ENCODE measurements at regions not wholly inside any gene's neighbourhood (a gene's known extent, or its start where the extent isn't known, plus 50 kb on each side); places are given as distances from the start of the nearest gene placed in this dataset.

DNA sequence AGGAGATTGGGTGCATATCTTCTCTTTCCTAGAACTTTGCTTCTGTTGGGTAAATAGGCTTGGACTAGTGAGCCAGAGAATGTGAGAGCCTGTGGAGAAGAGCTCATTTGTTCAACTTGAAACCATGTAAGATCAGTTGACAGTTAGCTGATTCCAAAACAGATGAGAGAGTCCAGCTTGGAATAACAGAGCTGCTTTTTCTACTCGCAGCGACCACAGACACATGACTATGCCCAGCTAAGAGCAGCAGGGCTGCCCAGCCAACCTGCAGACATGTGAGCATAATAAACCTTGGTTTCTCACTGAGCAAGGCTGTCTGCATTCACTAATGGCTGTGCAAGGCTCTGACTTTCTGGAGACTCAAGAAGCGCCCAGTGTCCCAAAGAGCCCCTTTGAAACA lies 209.2 kb downstream of the C12orf75 start:
- no peak for DNase-seq

DNA sequence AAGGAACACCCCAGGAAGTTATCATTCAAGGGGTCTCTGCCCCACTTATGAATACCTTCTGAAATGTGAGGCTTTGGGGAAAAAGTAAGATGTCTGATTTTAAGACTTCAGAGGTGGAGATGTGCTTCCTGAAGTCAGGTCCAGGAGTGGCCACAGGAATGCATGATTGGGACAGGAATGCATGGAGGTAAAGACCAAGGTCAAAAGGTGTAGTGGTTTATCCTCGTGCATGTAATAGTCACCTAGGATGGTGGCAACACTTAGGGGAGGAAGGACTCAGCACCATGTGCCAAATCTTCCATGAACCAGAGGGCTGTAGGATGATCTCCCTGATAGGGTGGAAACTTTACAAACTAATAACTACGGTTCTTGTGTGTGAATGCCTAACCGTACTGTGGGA lies 217.3 kb downstream of the C12orf75 start:
- DNase-seq = no peak

DNA sequence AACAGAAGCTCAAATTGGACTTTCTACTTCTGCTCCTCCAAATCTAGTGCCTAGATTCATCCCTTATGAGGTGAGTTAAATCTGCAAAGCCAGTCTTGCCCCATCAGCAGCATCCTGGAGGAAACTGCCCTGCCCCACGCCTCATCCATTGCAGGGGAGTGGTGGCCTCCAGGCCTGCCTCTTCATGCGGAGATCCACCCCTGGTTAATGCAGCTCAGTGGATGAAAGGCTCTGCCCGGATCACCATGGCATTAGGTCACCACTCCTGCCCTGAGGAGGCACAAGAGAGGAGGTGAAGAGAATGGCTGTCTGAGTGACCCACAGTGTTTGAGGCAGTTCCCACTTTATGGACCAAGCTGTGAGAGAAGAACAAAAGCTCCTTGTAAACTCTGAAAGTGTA lies 218.1 kb downstream of the C12orf75 start:
- DNase-seq = no peak

DNA sequence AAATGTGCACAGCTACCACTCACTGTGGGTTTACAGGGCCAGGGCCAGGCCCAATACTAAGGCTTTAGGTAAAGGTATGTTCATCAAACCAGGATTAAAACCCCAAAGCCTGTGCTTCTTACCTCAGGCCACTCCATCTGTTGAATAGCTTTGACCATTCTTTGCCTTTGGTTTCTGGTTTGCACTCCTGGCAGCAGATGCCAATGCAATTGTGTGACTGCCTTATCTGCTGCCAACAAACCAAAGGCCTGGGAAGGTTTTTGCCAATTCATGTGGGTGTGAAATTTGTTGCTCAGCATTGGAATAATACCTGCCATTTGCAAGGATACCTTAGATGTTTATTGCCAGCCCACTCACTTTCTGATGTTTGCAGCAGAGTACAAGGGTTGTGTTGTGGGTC lies 221.6 kb downstream of the C12orf75 start:
- DNase-seq = no peak

DNA sequence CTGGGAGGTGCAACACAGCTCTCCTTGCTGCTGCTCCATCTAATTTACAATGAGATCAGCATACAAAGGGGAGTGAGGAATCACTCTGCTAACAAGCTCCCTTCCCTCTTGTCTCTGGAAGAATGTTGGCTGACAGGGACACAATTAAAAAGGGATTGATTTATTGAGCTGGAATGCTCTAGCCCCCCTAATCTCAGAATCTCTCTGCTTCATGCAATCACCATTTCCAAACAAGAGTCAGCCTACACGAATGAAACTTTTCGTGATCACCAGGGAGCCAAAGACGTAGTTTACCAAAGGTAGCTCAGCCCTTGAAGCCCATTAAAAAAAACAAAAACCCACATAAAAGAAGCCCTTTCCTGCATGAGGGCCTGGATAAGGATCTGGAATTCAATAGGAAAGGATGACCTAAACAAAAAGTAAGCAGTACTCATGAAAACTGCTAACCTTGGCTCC lies 223.8 kb downstream of the C12orf75 start:
- DNase-seq = peak; percentile 50

DNA sequence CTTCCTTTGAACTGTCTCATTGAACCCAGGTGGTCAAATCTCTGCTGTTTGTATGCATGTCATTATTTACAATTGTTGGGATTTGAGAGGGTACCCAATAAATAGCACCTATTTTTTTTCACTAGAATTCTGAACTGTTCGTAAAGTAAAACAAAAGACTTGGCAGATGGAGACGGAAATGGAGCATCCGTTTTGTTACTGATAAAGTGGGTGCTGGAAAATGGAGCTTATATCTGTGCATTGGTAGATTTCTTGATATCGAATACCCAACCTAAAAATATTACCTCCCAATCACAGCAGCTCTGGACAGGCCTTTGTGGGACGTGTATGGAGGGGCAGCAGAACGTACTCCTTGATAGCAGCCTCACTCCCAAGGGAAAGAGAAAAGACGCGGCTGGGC lies 224.4 kb downstream of the C12orf75 start:
- DNase-seq = no peak

DNA sequence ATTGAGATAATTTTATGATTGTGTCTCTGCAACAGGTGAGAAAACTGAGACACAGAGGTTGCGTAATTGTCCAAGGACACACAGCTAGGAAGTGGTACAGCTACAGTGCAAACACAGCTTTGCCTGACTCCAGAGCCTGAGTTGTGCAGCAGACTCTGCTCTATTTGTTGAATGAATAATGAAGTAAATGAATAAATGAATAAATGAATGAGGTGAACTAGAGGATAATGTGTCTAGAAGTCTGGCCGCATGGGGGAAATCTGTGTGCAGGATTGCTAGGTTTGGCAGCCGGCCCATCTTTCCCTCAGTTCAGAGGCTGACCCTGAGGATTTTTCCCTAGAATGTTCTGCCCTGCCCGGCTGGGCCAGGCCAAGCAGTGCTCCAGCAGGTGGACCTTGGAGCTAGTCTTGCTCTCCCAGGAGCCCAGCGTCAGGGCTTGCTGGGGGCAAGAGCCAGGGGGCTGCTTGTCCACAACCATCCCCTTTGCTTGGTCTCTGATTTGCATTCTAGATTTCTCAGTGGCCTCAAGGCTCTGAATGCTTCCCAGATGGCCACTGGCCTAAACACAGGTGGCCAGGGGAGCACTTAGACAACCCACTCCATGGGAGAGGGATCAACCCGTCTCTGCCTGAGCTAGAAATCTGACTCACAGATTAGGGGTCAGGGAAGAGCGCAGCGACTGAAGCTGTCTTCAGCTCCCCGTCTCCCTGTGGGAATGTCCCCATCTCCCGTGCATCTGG lies 225.2 kb downstream of the C12orf75 start:
- DNase-seq = no peak

DNA sequence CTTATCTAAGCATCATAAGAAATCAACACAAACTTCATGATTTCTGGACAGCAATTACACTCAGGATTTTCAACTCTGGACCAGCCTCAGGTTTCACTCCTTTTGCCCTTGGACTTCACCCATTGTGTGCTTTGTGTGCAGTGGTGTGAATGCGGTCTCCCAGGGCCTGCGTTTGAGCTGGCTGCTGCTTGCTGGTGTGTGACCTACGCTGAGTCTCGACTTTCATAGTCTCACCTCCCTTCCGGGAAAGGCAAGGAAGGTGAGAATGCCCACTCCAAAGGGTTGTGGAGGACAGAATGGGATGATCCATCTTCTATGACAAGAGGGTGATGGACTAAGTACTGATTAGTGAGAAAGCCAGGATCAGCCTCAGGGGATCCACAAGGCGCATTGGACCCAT lies 228.8 kb downstream of the C12orf75 start:
- DNase-seq = no peak

DNA sequence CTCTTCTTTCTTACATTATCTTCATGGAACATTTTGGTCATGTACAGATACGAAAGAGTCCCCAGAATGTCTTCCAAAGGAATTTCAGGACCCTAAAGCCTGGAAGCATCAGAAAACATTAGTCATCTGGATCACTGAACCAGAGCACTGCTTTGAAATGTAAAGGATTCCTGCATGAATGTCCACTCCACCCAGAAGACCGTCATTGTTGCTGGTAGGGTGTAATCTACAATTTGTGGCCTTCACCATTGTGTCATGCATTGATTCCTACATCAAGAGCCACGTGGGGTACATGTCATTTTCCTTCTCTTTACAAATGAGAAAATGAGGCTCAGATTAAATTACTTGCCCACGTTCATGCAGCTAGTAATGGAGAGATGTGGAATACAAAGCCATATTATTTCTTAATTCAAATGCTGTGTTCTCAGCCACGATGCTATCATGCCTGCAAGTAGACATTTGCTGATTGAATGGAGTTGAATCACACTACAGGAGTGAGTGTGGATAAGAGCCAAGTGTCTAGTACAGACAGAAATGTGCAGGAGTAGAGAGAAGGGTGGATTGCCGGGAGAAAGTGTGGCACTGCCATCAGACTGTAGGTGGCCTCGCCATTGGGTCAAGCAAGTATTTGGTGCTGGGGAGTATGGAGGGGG lies 231.2 kb downstream of the C12orf75 start:
- no peak for DNase-seq

DNA sequence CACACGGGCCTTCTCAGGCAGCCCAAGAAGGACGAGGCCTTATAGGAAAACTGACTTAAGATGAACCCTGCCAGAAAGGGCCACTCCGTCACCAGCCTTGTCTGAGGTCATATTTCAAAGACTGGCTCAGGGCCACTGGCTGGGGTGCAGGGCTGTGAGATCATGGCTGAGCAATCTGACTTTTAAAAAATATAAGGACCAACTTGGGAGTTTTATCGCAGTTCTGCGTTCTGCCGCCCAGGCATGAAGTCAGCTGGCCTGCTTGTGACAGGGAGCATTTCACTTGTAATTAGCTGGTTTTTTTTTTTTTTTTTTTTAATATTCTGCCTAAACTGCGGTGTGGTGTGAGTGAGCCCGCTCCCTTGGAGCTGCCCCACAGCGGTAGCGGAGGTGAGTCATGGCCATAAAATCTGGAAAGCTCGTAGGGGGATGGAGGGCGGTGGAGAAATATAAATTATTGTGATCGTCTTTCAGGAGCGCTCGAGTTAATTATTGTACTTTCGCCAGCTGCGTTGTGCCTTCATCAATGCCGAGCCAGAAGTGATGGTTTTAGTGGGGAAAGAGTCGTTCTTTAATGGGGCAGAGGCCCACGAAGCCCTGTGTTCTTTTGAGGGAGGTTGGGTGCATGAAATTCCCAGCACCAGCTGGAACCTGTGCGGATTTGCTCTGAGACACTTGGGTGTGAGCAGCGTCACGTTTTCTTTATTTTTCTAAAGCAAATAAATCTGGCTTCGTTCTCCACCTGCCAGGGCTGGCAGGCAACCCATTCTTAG lies 231.9 kb downstream of the C12orf75 start:
- no peak for DNase-seq

DNA sequence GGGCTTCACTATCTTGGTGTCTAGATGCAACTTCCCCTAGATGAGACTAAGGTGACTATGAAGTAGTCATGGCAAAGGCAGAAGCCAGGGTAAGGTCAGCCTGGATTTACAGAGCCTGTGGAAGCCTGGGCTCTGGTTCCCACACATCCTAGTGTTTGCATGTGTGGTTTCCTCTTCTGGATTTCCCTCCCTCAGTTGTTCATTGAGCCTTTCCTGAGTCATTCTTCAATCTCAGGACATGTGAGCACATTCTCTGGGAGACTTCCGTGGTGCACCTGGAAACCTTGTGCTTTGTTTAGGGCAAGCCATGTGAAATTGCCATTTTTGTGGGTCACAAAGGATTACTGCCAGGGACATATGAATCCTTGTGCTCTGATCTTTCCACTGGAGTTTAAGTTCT lies 236.6 kb downstream of the C12orf75 start:
- DNase-seq = no peak

DNA sequence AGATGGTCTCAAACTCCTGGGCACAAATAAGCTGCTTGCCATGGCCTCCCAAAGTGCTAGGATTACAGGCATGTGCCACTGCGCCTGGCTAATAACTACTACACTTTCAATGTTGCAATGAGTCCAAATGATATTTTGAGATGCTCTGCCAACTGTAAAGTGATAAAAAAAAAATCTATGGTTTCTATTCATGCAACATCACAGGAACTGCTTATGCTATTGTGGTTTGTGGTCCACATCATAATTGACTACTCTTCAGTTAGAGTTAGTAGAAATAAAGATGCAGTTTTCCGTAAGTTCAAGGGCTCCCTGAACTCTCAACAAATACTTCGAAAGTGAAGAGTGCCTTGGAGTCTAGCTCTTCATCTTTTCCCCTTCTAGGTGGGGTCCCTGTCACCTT lies 239.4 kb downstream of the C12orf75 start:
- DNase-seq = no peak

DNA sequence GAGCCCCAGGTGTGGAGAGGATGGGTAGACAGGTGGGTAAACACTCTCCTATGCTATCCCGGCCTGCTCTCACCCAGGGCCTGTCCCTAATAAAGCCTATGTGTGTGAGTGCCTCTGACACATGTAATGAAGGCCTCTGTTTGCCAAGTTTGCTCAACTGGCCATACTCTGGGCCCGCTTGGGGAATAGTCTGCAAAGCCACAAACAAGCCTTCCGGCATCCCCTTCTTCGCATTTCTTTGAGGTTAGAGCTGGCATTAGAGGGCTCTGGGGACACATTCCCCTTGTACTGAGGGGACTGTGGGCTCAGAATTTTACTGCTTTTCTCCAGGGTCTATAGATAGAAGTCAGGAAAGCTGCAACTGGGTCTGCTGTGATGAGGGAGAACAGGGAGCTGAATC lies 240.5 kb downstream of the C12orf75 start:
- no peak for DNase-seq

DNA sequence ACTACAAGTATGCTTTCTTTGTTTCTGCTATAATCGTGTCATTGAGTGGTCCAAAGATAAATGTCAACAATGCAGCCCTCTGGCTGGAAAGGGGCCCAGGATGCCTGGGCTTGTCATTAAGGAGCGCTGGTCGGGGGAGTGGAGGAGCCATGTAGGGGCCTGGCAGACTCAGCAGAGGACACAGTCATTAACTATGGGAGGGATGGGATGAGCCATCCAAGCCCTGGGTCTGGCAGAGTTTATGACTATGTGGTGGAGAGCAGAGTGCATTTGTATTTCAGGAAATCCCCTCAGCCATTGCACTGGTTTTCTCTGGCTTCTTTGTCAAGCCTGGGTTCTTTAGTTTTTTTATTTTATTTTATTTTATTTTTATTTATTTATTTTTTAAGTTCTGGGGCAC lies 243.1 kb downstream of the C12orf75 start:
- DNase-seq = no peak

DNA sequence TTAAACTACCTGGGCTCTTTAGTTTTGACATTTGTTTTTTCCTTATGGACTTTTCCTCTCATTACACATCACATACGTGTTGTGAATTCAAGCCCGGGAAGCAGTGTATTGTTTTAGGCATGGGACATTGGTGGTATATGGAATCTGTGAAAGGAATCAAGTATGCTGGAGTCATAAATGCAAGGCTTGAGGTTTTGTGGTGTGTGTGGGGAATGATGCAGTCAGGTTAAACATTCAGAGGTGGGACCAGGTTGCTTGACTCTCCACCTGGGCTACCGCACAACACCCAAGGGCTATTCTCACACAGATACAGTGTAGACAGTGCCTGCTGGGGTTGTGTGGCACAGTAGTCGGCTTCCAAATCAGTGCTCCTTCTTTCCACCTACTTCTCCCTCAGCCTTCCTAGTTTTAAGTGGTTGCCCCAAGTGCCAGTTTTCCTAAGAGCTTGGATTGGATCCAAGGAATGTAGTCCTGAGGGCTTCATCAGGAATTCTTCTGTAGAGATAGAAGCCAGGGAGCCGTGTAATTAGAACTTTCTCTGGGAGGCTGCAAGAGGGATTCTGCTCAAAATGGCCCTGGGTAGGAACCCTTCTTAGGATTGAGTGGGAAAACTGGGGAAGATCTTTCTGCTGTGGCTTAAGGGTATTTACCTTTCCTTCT lies 243.7 kb downstream of the C12orf75 start:
- DNase-seq = no peak

DNA sequence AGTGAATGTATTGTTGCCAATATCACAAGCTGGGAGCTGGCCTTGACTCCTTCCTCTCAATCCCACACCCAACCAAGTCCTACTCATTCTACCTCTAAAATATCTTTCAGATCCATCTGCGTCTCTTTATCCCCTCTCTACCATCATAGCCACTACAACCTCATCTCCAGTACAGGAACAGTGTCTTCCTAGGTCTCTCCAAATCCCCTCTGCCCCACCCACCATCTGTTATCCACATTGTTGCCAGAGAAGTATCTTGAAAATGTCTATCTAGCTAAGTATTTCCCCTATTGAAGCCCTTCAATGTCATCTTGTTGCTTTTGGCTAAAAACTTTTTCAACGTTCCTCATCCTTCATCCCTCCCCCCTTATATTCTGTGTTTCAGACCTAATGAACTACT lies 244.7 kb downstream of the C12orf75 start:
- DNase-seq = no peak

DNA sequence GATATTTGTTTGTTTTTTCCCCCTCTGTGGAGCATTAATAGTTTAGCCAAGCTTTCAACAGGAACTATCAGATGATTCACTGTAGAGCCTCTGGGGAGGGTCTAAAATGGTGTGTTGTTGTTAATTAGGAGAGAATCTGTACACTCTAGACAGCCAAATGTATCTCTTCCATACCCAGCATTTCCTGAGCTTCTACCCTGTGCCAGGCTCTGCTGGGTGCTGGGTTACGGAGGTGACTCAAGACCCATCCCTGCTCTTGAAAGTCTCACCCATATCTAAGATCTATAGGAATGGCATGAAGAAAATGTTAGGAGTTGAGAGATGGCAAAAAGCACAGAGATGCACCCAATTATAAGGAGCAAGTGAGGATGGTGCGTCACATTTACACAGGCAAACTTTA lies 245.8 kb downstream of the C12orf75 start:
- no peak for DNase-seq

DNA sequence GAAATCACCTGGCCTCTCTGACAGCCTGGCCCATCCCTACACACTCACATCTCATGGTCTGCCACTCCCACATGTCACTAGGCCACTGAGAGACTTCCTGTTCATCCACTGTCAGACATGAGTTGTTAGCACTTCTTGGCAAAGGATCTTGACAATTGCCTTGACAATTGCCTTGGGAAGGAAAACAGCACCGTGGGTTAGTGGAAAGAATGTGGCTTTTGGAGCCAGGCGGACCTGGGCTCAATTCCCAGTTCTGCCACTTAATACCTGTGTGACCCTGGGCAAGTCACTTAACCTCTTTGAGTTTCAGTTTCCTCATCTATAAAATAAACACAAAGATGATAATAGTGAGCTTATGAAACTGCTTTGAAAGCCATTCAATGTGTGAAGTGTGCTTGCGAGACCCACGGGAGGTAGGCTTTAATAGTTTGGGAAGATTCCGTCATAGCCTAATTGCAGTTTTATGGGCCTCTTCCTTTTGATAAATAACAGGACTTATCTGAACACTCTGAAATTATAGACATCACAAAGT lies 250.4 kb downstream of the C12orf75 start:
- DNase-seq = no peak

DNA sequence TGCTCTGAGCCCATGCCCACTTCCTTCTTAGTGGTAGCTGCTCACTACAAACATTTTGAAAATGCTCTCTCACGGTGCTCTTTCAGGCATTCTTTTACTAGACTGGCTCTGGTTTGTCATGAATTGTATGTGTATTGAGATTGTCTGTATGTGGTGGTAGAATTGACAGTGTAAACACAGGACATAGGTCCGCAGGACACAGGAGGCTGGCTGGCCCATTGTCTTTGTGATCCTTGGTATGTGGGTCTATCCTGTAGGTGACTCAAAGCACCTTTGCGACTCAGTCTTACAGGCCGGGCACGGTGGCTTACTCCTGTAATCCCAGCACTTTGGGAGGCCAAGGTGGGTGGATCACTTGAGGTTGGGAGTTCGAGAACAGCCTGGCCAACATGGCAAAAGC lies 250.9 kb downstream of the C12orf75 start:
- no peak for DNase-seq

DNA sequence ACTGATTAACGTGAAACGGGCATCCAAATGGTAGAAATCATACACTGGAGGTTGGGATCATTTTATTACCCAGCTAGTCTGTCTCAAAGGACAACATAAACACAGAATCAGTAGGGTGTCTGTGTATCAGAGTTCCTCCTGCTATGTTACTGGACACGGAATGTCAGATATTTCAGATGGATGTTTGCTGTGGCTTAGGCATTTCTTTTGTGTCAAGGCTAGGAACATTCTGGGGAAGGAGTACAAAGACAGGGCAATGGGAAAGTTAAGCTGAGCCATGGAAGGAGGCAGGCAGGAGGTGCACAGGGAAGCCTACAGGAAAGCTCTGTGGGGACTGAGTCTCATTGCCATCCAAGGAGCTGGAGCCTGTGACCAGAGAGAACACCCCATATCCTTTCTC lies 254.6 kb downstream of the C12orf75 start:
- no peak for DNase-seq

DNA sequence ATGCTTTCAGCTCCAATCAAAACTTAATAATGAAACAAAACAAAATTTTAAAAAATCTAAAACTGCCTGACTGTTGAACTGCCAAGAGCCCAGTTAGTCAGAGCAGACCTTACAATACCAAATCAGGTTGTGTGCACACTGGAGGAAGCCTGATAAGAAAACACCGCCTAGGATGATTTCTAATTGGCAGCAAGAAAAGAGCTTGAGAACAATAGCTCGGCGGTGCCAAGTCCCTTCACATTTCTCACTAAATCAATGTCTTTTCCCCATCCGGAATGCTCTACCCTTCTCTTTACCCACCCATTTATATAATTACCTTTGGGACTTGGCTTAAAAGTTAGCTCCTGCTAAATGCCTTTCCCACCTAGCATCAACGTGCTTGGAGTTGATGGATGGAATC lies 256.7 kb downstream of the C12orf75 start:
- no peak for DNase-seq

DNA sequence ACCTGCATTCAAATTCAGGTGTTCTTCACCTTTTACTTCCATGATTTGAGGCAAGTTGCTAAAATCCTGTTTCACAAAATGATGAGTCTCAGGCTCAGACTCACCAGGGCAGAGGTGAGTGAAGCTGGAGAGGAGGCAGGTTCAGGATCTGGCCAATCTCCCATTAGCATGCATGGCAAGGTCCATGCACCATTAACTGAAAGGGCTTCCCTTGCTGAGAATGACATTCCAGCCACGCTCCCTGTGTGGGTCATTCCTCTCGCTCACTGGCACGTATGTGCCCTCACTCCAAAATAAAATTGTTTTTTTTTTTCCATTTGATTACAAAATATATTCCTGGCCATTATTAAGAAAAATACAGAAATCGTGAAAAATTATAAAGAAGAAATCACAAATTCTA lies 257.6 kb downstream of the C12orf75 start:
- DNase-seq = no peak

DNA sequence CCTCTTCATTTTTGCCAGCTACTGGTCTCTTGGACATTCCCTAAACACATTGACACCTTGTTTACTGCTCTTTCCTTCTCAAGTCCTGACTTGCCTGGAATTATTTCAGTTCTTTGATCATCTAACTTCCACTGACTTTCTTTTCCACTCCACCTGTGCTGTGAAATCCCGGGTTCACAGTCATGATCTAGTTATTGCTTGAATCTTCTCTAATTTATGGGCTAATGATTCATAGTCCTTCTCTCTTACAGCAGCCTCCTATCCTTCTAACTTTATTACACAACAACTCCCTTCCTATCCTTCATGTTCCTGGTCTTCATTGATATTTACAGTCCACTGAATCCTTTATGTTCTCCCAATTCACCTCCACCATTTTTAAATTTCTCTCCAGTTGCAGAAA lies 260.1 kb downstream of the C12orf75 start:
- DNase-seq = no peak

Data from retina (tissue), 1 donor.